Frontal cortex (tissue), 3 donors: ENCODE measurements at regions not wholly inside any gene's neighbourhood (a gene's known extent, or its start where the extent isn't known, plus 50 kb on each side); places are given as distances from the start of the nearest gene placed in this dataset.
"Not testable (repeated sequence)": the region's sequence is repeated elsewhere in the genome, so short reads cannot be mapped to it uniquely, and the experiment has no call there.

Experiments
- DNase-seq, 2 donors: peaks; one replicate each; pipeline ENCODE4 v3.0.0; 2012; ENCODE audit warnings: low spot score in 2 of 2
- FAIRE-seq: peaks from 2 replicates; lab custom pipeline; 2012; peaks lifted over from hg19 to GRCh38; lab: Jason Lieb, UNC
- donor health status: control.
- donor health status: control.
- donor health status: control.

- DNase-seq (no peak), FAIRE-seq (no peak)
These were observed 54.6 kb downstream of the DKK1 start for GRCh38 chr10:52368725-52369124.

- not testable (repeated sequence) for DNase-seq, FAIRE-seq
These were observed 60.1 kb downstream of the DKK1 start for GRCh38 chr10:52374207-52374606.

- FAIRE-seq (no peak), DNase-seq (no peak)
These were observed 62.7 kb downstream of the DKK1 start for GRCh38 chr10:52376694-52377354.

- DNase-seq (no peak), FAIRE-seq (no peak)
These were observed 64.0 kb downstream of the DKK1 start for GRCh38 chr10:52378124-52378523.

- FAIRE-seq (no peak), DNase-seq (no peak)
These were observed 65.2 kb downstream of the DKK1 start for GRCh38 chr10:52379287-52379686.

- FAIRE-seq (no peak), DNase-seq (no peak)
These were observed 69.0 kb downstream of the DKK1 start for GRCh38 chr10:52383088-52383487.

GRCh38 chr10:52387744-52388143 is 73.7 kb downstream of the DKK1 start:
- no peak for FAIRE-seq
- no peak for DNase-seq

GRCh38 chr10:52390388-52390787 is 76.3 kb downstream of the DKK1 start:
- DNase-seq (no peak), FAIRE-seq (no peak)

GRCh38 chr10:52391927-52392602 is 78.0 kb downstream of the DKK1 start:
- FAIRE-seq (no peak), DNase-seq (no peak)

GRCh38 chr10:52394246-52394645 is 80.2 kb downstream of the DKK1 start:
- DNase-seq (no peak), FAIRE-seq (no peak)

- no peak for FAIRE-seq
- no peak for DNase-seq
These were observed 86.5 kb downstream of the DKK1 start for GRCh38 chr10:52400562-52400961.

- not testable (repeated sequence) for DNase-seq
These were observed 89.7 kb downstream of the DKK1 start for GRCh38 chr10:52403801-52404200.

GRCh38 chr10:52409195-52409594 is 95.1 kb downstream of the DKK1 start:
- DNase-seq (no peak), FAIRE-seq (no peak)

More at GRCh38 chr10:52403801-52404200, 89.7 kb downstream of the DKK1 start:
- FAIRE-seq: not testable (repeated sequence)

GRCh38 chr10:52409928-52410327 is 95.8 kb downstream of the DKK1 start:
- DNase-seq (no peak), FAIRE-seq (no peak)

- no peak for FAIRE-seq
- no peak for DNase-seq
These were observed 96.8 kb downstream of the DKK1 start for GRCh38 chr10:52410916-52411315.

- FAIRE-seq: no peak
These were observed 105.2 kb downstream of the DKK1 start for GRCh38 chr10:52419281-52419680.

GRCh38 chr10:52420656-52421055 is 106.6 kb downstream of the DKK1 start:
- FAIRE-seq (no peak), DNase-seq (no peak)

More at GRCh38 chr10:52419281-52419680, 105.2 kb downstream of the DKK1 start:
- DNase-seq: no peak

- FAIRE-seq (no peak), DNase-seq (no peak)
These were observed 109.3 kb downstream of the DKK1 start for GRCh38 chr10:52423369-52423768.

- DNase-seq: no peak
- no peak for FAIRE-seq
These were observed 110.3 kb downstream of the DKK1 start for GRCh38 chr10:52424341-52424740.

GRCh38 chr10:52434734-52435133 is 120.7 kb downstream of the DKK1 start:
- FAIRE-seq (no peak), DNase-seq (no peak)

- no peak for FAIRE-seq
- DNase-seq: no peak
These were observed 122.6 kb downstream of the DKK1 start for GRCh38 chr10:52436664-52437063.

GRCh38 chr10:52437205-52437646 is 123.1 kb downstream of the DKK1 start:
- DNase-seq (no peak), FAIRE-seq (no peak)
